ENCODE measurements at regions not wholly inside any gene's neighbourhood (a gene's known extent, or its start where the extent isn't known, plus 50 kb on each side); places are given as distances from the start of the nearest gene placed in this dataset.
"Not testable (repeated sequence)": the region's sequence is repeated elsewhere in the genome, so short reads cannot be mapped to it uniquely, and the experiment has no call there.

DNA sequence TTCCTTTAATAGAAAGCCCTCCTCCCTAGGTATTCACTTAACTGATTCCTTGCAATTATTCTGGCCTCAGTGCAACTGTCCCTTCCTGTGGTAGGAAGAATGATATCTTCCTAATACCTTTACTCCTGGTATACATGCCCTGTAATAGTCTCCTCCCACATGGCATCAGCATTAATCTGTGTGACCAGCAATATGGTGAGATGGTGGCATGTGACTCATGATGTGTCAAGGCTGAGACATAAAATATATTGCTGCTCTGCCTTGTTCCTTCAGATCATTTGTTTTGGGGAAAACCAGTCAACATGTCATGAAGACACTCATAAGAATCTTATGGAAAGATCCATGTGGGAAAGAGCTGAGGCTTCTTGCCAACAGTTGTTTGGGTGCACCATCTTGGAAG, 149.1 kb upstream of the TRPM3 start:
- Histone ChIP-seq H3K27ac (no peak overlapping the region), H3K4me1 (no peaks in the 10 kb centered on the region), H3K27me3 (no peaks in the 10 kb centered on the region), H3K4me3 (no peak overlapping the region), H3K9me3 (no peaks in the 10 kb centered on the region), H3K36me3 (no peaks in the 10 kb centered on the region)
- no peak for TF ChIP-seq CTCF (IDR thresholded peaks at IDR 0.05)
- no peak for TF ChIP-seq POLR2A (IDR thresholded peaks at IDR 0.05)
- intact Hi-C loops (cut with DNase I) = no loop called here
- DNase-seq = no peak

GRCh38 chr9:71269859-71270258, 148.4 kb upstream of the TRPM3 start:
- Histone ChIP-seq H3K27ac (no peak overlapping the region), H3K27me3 (no peaks in the 10 kb centered on the region), H3K4me1 (no peaks in the 10 kb centered on the region), H3K36me3 (no peaks in the 10 kb centered on the region), H3K9me3 (no peaks in the 10 kb centered on the region), H3K4me3 (no peak overlapping the region)
- intact Hi-C loops (cut with DNase I) = no loop called here
- 75% methylated on average over 4 of the region's 4 CpGs for WGBS, 2 donors
- DNase-seq = no peak
- TF ChIP-seq POLR2A (IDR thresholded peaks at IDR 0.05) = no peak
- TF ChIP-seq CTCF (IDR thresholded peaks at IDR 0.05) = no peak

DNA sequence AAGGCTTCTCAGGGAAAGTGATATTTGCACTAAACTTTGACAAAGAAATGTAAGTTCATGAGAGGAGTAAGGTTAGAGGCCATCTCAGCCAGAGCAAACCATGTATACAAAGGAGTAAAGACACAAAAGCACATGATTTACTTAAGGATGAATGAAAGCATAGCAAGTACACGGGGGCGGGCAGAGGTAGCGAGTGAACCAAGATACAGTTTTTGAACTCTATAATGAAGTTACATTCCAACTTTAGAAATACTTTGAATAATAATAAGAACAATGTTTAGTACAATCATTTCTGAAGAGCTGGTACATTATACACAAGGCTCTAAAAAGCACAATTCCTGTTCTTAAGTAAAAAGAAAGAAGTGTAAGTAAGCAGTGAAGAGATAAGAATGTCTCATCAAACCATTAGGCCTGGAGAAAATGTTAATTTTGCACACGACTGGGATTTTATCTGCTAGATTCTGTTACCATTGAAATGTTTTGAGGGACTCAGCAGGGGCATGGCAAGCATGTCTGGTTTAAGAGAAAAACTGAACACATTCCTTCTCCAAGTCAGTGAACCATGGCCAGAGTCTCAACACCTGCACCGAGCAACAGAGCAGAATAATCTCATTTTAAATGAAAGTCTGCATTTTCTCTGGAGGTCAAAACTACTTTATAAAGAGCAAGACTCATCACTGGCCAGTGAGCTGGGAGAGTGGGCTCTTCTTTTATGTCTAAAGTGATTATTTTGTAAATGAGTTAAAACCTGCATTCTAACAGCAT, 147.6 kb upstream of the TRPM3 start:
- intact Hi-C loops (cut with DNase I) = no loop called here
- no peak for TF ChIP-seq POLR2A (IDR thresholded peaks at IDR 0.05)
- TF ChIP-seq CTCF (IDR thresholded peaks at IDR 0.05) = no peak

DNA sequence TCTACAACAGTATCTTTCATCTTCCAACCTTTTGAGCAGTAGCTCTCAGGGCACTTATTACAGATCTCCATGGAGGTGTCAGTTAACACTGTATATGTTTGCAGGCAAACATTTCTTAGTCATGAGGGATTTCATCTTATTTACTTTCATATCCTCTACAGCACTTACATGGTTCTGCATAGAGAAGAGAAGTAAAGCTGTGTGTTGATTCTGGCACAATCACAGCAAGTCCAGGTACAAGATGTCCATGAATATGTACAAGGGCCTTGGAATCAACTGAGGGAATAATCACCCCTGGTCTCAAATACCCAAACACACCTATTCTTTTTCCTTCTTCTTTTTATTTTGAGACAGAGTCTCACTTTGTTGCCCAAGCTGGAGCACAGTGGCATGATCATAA, 142.0 kb upstream of the TRPM3 start:
- Histone ChIP-seq H3K4me3 (no peak overlapping the region), H3K27ac (no peak overlapping the region), H3K9me3 (no peaks in the 10 kb centered on the region), H3K4me1 (no peaks in the 10 kb centered on the region), H3K36me3 (no peaks in the 10 kb centered on the region), H3K27me3 (no peaks in the 10 kb centered on the region)
- TF ChIP-seq POLR2A (IDR thresholded peaks at IDR 0.05) (no peak), CTCF (IDR thresholded peaks at IDR 0.05) (no peak)
- intact Hi-C loops (cut with DNase I) = no loop called here
- DNase-seq = no peak

More for the DNA sequence above, 147.6 kb upstream of the TRPM3 start:
- Histone ChIP-seq H3K9me3 (no peaks in the 10 kb centered on the region), H3K4me3 (no peak overlapping the region), H3K36me3 (no peaks in the 10 kb centered on the region), H3K27ac (no peak overlapping the region), H3K27me3 (no peaks in the 10 kb centered on the region), H3K4me1 (no peaks in the 10 kb centered on the region)
- 42 to 57% methylated on average over 5 of the region's 5 CpGs for WGBS, 2 donors
- no peak for DNase-seq

DNA sequence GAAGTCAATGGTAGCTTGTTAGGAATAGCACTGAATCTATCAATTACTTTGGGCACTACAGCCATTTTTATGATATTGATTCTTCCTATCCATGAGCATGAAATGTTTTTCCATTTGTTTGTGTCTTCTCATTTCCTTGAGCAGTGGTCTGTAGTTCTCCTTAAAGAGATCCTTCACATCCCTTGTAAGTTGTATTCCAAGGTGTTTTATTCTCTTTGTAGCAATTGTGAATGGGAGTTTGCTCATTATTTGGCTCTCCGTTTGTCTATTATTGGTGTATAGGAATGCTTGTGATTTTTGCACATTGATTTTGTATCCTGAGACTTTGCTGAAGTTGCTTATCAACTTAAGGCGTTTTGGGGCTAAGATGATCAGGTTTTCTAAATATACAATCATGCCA, 139.0 kb upstream of the TRPM3 start:
- DNase-seq; H3K4me3 ChIP-seq; H3K27me3 ChIP-seq; H3K27ac ChIP-seq; H3K4me1 ChIP-seq; H3K36me3 ChIP-seq; intact Hi-C loops (cut with DNase I); H3K9me3 ChIP-seq: not testable (repeated sequence)
- 67 to 68% methylated on average over 2 of the region's 2 CpGs for WGBS, 2 donors
